GM23338 (cell line): ENCODE measurements at regions not wholly inside any gene's neighbourhood (a gene's known extent, or its start where the extent isn't known, plus 50 kb on each side); places are given as distances from the start of the nearest gene placed in this dataset.

ENCODE experiments used
- ATAC-seq: fragments of 200-7000 bp; cut with Tn5 transposase; 3 replicates; pipeline ENCODE4 v1.9.1; 2020
- DNase-seq: peaks from one replicate; pipeline ENCODE4 v3.0.0-alpha.2; 2015; ENCODE audit warnings: low spot score
- H2AFZ ChIP-seq: fragments of 200-600 bp; sonication (generic); 2 replicates; pipeline ENCODE4 v1.8.0; 2016; ENCODE audit warnings: antibody characterized with exemption, mild to moderate bottlenecking, moderate library complexity
- H3F3A ChIP-seq: fragments of 200-600 bp; sonication (generic); replicated peaks from 2 replicates; pipeline ENCODE4 v1.8.0; 2017; ENCODE audit warnings: antibody characterized with exemption, mixed run types, low read depth
- H3K27ac ChIP-seq: fragments of 200-600 bp; sonication (generic); 2 replicates; pipeline ENCODE4 v1.6.1; 2016; ENCODE audit warnings: low read depth
- H3K27me3 ChIP-seq: fragments of 200-600 bp; sonication (generic); 2 replicates; pipeline ENCODE4 v1.8.0; 2016; ENCODE audit warnings: mild to moderate bottlenecking, mixed run types, moderate library complexity; ENCODE audit not compliant: insufficient read depth
- H3K36me3 ChIP-seq: fragments of 200-600 bp; sonication (generic); 2 replicates; pipeline ENCODE4 v1.8.0; 2016; ENCODE audit warnings: mild to moderate bottlenecking; ENCODE audit not compliant: insufficient read depth
- H3K4me1 ChIP-seq: fragments of 200-600 bp; sonication (generic); 2 replicates; pipeline ENCODE4 v1.8.0; 2016; ENCODE audit warnings: mild to moderate bottlenecking, moderate library complexity; ENCODE audit not compliant: insufficient read depth
- H3K4me2 ChIP-seq: fragments of 200-600 bp; sonication (generic); 2 replicates; pipeline ENCODE4 v1.7.1; 2017; ENCODE audit warnings: mixed run types
- H3K4me3 ChIP-seq: fragments of 200-600 bp; sonication (generic); 2 replicates; pipeline ENCODE4 v1.6.1; 2016; ENCODE audit warnings: mixed run types
- H3K79me2 ChIP-seq: fragments of 200-600 bp; sonication (generic); replicated peaks from 2 replicates; pipeline ENCODE4 v1.8.0; 2017; ENCODE audit warnings: mild to moderate bottlenecking; ENCODE audit not compliant: insufficient read depth
- H3K9me2 ChIP-seq: fragments of 200-600 bp; sonication (generic); 2 replicates; pipeline ENCODE4 v1.8.0; 2017; ENCODE audit not compliant: insufficient read depth
- H4K20me1 ChIP-seq: fragments of 200-600 bp; sonication (generic); replicated peaks from 2 replicates; pipeline ENCODE4 v1.8.0; 2017; ENCODE audit warnings: mild to moderate bottlenecking; ENCODE audit not compliant: insufficient read depth
- H3K27ac Mint-ChIP-seq: 2 replicates; pipeline ENCODE4 v1.8.0; 2020; ENCODE audit warnings: inconsistent platforms, mild to moderate bottlenecking, moderate library complexity, mixed read lengths
- H3K27me3 Mint-ChIP-seq: 3 replicates; pipeline ENCODE4 v1.8.0; 2022; ENCODE audit warnings: low read depth, mild to moderate bottlenecking, moderate library complexity, mixed read lengths, inconsistent platforms; ENCODE audit not compliant: insufficient read depth, poor library complexity
- H3K36me3 Mint-ChIP-seq: 3 replicates; pipeline ENCODE4 v1.8.0; 2021; ENCODE audit warnings: low read depth, mild to moderate bottlenecking, inconsistent platforms, moderate library complexity, mixed read lengths
- H3K4me1 Mint-ChIP-seq: 3 replicates; pipeline ENCODE4 v1.8.0; 2020; ENCODE audit warnings: mild to moderate bottlenecking, inconsistent platforms, mixed read lengths
- H3K4me3 Mint-ChIP-seq: 3 replicates; pipeline ENCODE4 v1.8.0; 2021; ENCODE audit warnings: moderate library complexity, mild to moderate bottlenecking, inconsistent platforms, mixed read lengths
- H3K9me3 Mint-ChIP-seq: 3 replicates; pipeline ENCODE4 v1.8.0; 2020; ENCODE audit warnings: moderate library complexity, mild to moderate bottlenecking, inconsistent platforms, mixed read lengths
- CREB1 ChIP-seq: fragments of 250-450 bp; sonication (Bioruptor Pico); IDR thresholded peaks from 2 replicates; pipeline ENCODE4 v1.5.0; 2020; ENCODE audit warnings: low read depth, mild to moderate bottlenecking, moderate library complexity
- EZH2 ChIP-seq: fragments of 200-600 bp; sonication (generic); IDR thresholded peaks from one replicate; pipeline ENCODE4 v1.8.0; 2017; ENCODE audit warnings: antibody characterized with exemption, mild to moderate bottlenecking, low read depth; ENCODE audit not compliant: unreplicated experiment
- EZH2phosphoT487 ChIP-seq: fragments of 200-600 bp; sonication (generic); IDR thresholded peaks from one replicate; pipeline ENCODE4 v1.8.1; 2018; ENCODE audit warnings: antibody characterized with exemption; ENCODE audit not compliant: unreplicated experiment
- JUNB ChIP-seq: IDR thresholded peaks from one replicate; pipeline ENCODE4 v1.6.1; 2016; ENCODE audit warnings: antibody characterized with exemption; ENCODE audit not compliant: unreplicated experiment
- NANOG ChIP-seq: IDR thresholded peaks from 2 replicates; pipeline ENCODE4 v1.6.1; 2016; ENCODE audit warnings: antibody characterized with exemption, borderline replicate concordance
- POLR2AphosphoS5 ChIP-seq: IDR thresholded peaks from 2 replicates; pipeline ENCODE4 v1.6.1; 2016; ENCODE audit warnings: antibody characterized with exemption, low read depth
- STAT1 ChIP-seq: IDR thresholded peaks from one replicate; pipeline ENCODE4 v1.6.1; 2016; ENCODE audit warnings: antibody characterized with exemption; ENCODE audit not compliant: unreplicated experiment
- ZNF114 ChIP-seq: fragments of 250-450 bp; sonication (Bioruptor Pico); IDR thresholded peaks from 2 replicates; pipeline ENCODE4 v1.5.0; 2020; ENCODE audit warnings: mild to moderate bottlenecking, moderate library complexity
- ZNF331 ChIP-seq: fragments of 250-450 bp; sonication (Bioruptor Pico); IDR thresholded peaks from 2 replicates; pipeline ENCODE4 v1.5.0; 2020; ENCODE audit warnings: low read depth, mild to moderate bottlenecking, moderate library complexity
- TF ChIP-seq, protein P1 (sequence below): fragments of 250-450 bp; sonication (Bioruptor Pico); IDR thresholded peaks from 2 replicates; pipeline ENCODE4 v1.5.0; 2020; ENCODE audit warnings: mild to moderate bottlenecking, moderate library complexity
- TF ChIP-seq, protein P2 (sequence below), 2 experiments: fragments of 200-600 bp in 1 of 2; sonication (generic) in 1 of 2; conservative IDR thresholded peaks; 2 replicates each; pipeline versions ENCODE4 v1.5.1 to v1.6.1; 2016 to 2017; ENCODE audit warnings: antibody characterized with exemption in 2 of 2, low read depth in 2 of 2, mild to moderate bottlenecking in 2 of 2, moderate library complexity in 1 of 2
- TF ChIP-seq, protein P3 (sequence below): IDR thresholded peaks from one replicate; pipeline ENCODE4 v1.6.1; 2018; ENCODE audit warnings: antibody characterized with exemption; ENCODE audit not compliant: unreplicated experiment
- TF ChIP-seq, protein P4 (sequence below): IDR thresholded peaks from 2 replicates; pipeline ENCODE4 v1.6.1; 2016; ENCODE audit warnings: antibody characterized with exemption

DNA sequence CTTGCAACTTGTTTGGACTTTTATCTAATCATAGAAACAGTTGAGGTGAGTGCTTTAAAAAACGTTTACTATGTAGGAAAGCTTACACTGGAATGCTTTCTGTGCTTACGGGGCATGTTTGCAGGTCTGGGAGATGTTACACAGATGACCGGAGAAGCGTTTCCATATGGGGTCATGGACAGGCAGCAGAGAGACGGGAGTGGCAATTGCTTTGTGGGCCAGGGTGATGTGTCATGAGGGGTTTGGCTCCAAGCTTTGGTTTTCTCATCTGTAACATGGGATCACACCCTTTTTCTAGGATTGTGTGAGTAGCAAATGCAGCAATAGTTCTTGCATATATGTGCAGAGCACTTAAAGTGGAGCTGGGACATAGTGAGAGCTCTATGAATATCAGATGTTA, 174.8 kb upstream of the MKI67 start:
- no peak overlapping the region for H3K4me3 ChIP-seq
- no peak overlapping the region for H3K27ac ChIP-seq
- H3K36me3 Mint-ChIP-seq: peaks cover 17% of the 10 kb centered on the region
- TF ChIP-seq, protein P1, sequence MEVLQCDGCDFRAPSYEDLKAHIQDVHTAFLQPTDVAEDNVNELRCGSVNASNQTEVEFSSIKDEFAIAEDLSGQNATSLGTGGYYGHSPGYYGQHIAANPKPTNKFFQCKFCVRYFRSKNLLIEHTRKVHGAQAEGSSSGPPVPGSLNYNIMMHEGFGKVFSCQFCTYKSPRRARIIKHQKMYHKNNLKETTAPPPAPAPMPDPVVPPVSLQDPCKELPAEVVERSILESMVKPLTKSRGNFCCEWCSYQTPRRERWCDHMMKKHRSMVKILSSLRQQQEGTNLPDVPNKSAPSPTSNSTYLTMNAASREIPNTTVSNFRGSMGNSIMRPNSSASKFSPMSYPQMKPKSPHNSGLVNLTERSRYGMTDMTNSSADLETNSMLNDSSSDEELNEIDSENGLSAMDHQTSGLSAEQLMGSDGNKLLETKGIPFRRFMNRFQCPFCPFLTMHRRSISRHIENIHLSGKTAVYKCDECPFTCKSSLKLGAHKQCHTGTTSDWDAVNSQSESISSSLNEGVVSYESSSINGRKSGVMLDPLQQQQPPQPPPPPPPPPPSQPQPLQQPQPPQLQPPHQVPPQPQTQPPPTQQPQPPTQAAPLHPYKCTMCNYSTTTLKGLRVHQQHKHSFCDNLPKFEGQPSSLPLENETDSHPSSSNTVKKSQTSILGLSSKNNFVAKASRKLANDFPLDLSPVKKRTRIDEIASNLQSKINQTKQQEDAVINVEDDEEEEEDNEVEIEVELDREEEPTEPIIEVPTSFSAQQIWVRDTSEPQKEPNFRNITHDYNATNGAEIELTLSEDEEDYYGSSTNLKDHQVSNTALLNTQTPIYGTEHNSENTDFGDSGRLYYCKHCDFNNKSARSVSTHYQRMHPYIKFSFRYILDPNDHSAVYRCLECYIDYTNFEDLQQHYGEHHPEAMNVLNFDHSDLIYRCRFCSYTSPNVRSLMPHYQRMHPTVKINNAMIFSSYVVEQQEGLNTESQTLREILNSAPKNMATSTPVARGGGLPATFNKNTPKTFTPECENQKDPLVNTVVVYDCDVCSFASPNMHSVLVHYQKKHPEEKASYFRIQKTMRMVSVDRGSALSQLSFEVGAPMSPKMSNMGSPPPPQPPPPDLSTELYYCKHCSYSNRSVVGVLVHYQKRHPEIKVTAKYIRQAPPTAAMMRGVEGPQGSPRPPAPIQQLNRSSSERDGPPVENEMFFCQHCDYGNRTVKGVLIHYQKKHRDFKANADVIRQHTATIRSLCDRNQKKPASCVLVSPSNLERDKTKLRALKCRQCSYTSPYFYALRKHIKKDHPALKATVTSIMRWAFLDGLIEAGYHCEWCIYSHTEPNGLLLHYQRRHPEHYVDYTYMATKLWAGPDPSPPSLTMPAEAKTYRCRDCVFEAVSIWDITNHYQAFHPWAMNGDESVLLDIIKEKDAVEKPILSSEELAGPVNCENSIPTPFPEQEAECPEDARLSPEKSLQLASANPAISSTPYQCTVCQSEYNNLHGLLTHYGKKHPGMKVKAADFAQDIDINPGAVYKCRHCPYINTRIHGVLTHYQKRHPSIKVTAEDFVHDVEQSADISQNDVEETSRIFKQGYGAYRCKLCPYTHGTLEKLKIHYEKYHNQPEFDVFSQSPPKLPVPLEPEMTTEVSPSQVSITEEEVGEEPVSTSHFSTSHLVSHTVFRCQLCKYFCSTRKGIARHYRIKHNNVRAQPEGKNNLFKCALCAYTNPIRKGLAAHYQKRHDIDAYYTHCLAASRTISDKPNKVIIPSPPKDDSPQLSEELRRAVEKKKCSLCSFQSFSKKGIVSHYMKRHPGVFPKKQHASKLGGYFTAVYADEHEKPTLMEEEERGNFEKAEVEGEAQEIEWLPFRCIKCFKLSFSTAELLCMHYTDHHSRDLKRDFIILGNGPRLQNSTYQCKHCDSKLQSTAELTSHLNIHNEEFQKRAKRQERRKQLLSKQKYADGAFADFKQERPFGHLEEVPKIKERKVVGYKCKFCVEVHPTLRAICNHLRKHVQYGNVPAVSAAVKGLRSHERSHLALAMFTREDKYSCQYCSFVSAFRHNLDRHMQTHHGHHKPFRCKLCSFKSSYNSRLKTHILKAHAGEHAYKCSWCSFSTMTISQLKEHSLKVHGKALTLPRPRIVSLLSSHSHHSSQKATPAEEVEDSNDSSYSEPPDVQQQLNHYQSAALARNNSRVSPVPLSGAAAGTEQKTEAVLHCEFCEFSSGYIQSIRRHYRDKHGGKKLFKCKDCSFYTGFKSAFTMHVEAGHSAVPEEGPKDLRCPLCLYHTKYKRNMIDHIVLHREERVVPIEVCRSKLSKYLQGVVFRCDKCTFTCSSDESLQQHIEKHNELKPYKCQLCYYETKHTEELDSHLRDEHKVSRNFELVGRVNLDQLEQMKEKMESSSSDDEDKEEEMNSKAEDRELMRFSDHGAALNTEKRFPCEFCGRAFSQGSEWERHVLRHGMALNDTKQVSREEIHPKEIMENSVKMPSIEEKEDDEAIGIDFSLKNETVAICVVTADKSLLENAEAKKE (CRISPR knock-in tag): no peak
- no peak for TF ChIP-seq STAT1
- TF ChIP-seq, protein P2, sequence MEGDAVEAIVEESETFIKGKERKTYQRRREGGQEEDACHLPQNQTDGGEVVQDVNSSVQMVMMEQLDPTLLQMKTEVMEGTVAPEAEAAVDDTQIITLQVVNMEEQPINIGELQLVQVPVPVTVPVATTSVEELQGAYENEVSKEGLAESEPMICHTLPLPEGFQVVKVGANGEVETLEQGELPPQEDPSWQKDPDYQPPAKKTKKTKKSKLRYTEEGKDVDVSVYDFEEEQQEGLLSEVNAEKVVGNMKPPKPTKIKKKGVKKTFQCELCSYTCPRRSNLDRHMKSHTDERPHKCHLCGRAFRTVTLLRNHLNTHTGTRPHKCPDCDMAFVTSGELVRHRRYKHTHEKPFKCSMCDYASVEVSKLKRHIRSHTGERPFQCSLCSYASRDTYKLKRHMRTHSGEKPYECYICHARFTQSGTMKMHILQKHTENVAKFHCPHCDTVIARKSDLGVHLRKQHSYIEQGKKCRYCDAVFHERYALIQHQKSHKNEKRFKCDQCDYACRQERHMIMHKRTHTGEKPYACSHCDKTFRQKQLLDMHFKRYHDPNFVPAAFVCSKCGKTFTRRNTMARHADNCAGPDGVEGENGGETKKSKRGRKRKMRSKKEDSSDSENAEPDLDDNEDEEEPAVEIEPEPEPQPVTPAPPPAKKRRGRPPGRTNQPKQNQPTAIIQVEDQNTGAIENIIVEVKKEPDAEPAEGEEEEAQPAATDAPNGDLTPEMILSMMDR (conservative IDR thresholded peaks at IDR 0.05; ENCODE audit: low read depth in 2 of 2): no peak
- TF ChIP-seq NANOG: no peak
- TF ChIP-seq POLR2AphosphoS5: no peak
- no peak for TF ChIP-seq ZNF331 (CRISPR knock-in tag)
- TF ChIP-seq, protein P3, sequence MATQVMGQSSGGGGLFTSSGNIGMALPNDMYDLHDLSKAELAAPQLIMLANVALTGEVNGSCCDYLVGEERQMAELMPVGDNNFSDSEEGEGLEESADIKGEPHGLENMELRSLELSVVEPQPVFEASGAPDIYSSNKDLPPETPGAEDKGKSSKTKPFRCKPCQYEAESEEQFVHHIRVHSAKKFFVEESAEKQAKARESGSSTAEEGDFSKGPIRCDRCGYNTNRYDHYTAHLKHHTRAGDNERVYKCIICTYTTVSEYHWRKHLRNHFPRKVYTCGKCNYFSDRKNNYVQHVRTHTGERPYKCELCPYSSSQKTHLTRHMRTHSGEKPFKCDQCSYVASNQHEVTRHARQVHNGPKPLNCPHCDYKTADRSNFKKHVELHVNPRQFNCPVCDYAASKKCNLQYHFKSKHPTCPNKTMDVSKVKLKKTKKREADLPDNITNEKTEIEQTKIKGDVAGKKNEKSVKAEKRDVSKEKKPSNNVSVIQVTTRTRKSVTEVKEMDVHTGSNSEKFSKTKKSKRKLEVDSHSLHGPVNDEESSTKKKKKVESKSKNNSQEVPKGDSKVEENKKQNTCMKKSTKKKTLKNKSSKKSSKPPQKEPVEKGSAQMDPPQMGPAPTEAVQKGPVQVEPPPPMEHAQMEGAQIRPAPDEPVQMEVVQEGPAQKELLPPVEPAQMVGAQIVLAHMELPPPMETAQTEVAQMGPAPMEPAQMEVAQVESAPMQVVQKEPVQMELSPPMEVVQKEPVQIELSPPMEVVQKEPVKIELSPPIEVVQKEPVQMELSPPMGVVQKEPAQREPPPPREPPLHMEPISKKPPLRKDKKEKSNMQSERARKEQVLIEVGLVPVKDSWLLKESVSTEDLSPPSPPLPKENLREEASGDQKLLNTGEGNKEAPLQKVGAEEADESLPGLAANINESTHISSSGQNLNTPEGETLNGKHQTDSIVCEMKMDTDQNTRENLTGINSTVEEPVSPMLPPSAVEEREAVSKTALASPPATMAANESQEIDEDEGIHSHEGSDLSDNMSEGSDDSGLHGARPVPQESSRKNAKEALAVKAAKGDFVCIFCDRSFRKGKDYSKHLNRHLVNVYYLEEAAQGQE: no peak
- TF ChIP-seq CREB1: no peak
- TF ChIP-seq EZH2phosphoT487: no peak
- TF ChIP-seq EZH2: no peak
- TF ChIP-seq, protein P4, sequence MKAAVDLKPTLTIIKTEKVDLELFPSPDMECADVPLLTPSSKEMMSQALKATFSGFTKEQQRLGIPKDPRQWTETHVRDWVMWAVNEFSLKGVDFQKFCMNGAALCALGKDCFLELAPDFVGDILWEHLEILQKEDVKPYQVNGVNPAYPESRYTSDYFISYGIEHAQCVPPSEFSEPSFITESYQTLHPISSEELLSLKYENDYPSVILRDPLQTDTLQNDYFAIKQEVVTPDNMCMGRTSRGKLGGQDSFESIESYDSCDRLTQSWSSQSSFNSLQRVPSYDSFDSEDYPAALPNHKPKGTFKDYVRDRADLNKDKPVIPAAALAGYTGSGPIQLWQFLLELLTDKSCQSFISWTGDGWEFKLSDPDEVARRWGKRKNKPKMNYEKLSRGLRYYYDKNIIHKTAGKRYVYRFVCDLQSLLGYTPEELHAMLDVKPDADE: no peak
- no peak for TF ChIP-seq ZNF114 (CRISPR knock-in tag)
- no peak for TF ChIP-seq JUNB
- H3K36me3 ChIP-seq: no peaks in the 10 kb centered on the region
- H3K27ac Mint-ChIP-seq: no peak overlapping the region
- H2AFZ ChIP-seq: no peak overlapping the region
- no peaks in the 10 kb centered on the region for H3K9me2 ChIP-seq
- H3K27me3 Mint-ChIP-seq: peaks cover 2% of the 10 kb centered on the region
- peaks cover 37% of the 10 kb centered on the region for H3K9me3 Mint-ChIP-seq
- DNase-seq: no peak
- no peaks in the 10 kb centered on the region for H3K4me1 Mint-ChIP-seq
- H3K4me3 Mint-ChIP-seq: no peak overlapping the region
- no peaks in the 10 kb centered on the region for H3K27me3 ChIP-seq
- no peak overlapping the region for H3K4me2 ChIP-seq
- H3K79me2 ChIP-seq: no peaks in the 10 kb centered on the region
- no peaks in the 10 kb centered on the region for H3K4me1 ChIP-seq
- ATAC-seq: no peak
- no peaks in the 10 kb centered on the region for H3F3A ChIP-seq
- H4K20me1 ChIP-seq: no peaks in the 10 kb centered on the region
